PC-3 (cell line): ENCODE measurements at regions not wholly inside any gene's neighbourhood (a gene's known extent, or its start where the extent isn't known, plus 50 kb on each side); places are given as distances from the start of the nearest gene placed in this dataset.

Experiments used
- ATAC-seq: fragments of 200-7000 bp; cut with Tn5 transposase; 2 replicates; pipeline ENCODE4 v1.9.1; 2020; ENCODE audit warnings: mild to moderate bottlenecking, moderate library complexity
- BruUV-seq: library from RNA; stranded (reverse); fragments of 400-500 nt; replicated peaks from 2 replicates; lab custom pipeline; 2021; lab: Mats Ljungman, UMichigan
- CTCF ChIA-PET: fragments of 300-600 bp; sonication (Branson Sonifier 250); formaldehyde crosslinking; loops from one replicate; lab custom pipeline; 2022; ENCODE audit warnings: antibody characterized with exemption; lab: Charles Lee
- POLR2A ChIA-PET: fragments of 300-600 bp; sonication (Branson Sonifier 250); formaldehyde crosslinking; loops from one replicate; lab custom pipeline; 2022; ENCODE audit warnings: antibody characterized with exemption; ENCODE audit not compliant: unreplicated experiment; lab: Charles Lee
- DNase-seq: peaks from one replicate; pipeline ENCODE4 v3.0.0-alpha.2; 2015
- H2AFZ ChIP-seq: fragments of 300-600 bp; sonication (generic); 2 replicates; pipeline ENCODE4 v1.6.0; 2016; ENCODE audit warnings: antibody characterized with exemption, low read length
- H3F3A ChIP-seq: fragments of 300-600 bp; sonication (generic); one replicate; pipeline ENCODE4 v1.6.0; 2017; ENCODE audit warnings: antibody characterized with exemption, low read length, control low read depth, mild to moderate bottlenecking; ENCODE audit not compliant: unreplicated experiment
- H3K27ac ChIP-seq: fragments of 300-600 bp; sonication (generic); 2 replicates; pipeline ENCODE4 v1.5.1; 2016; ENCODE audit warnings: mild to moderate bottlenecking, low read length
- H3K27me3 ChIP-seq: fragments of 300-600 bp; sonication (generic); 2 replicates; pipeline ENCODE4 v1.6.1; 2016; ENCODE audit warnings: low read length, mixed read lengths
- H3K36me3 ChIP-seq: fragments of 300-600 bp; sonication (generic); 2 replicates; pipeline ENCODE4 v1.6.1; 2016; ENCODE audit warnings: low read depth, mixed run types, low read length, mixed read lengths
- H3K4me1 ChIP-seq: fragments of 300-600 bp; sonication (generic); 2 replicates; pipeline ENCODE4 v1.5.1; 2016; ENCODE audit warnings: low read length; ENCODE audit not compliant: insufficient read depth
- H3K4me2 ChIP-seq: fragments of 300-600 bp; sonication (generic); 2 replicates; pipeline ENCODE4 v1.6.0; 2016; ENCODE audit warnings: low read length
- H3K4me3 ChIP-seq: fragments of 300-600 bp; sonication (generic); 2 replicates; pipeline ENCODE4 v1.5.1; 2016; ENCODE audit warnings: mild to moderate bottlenecking, low read length, mixed read lengths
- H3K79me2 ChIP-seq: fragments of 300-600 bp; sonication (generic); 2 replicates; pipeline ENCODE4 v1.6.1; 2017; ENCODE audit warnings: low read length, mixed read lengths
- H3K9ac ChIP-seq: fragments of 300-600 bp; sonication (generic); 2 replicates; pipeline ENCODE4 v1.6.0; 2016; ENCODE audit warnings: mild to moderate bottlenecking, low read length
- H3K9me2 ChIP-seq: fragments of 300-600 bp; sonication (generic); replicated peaks from 2 replicates; pipeline ENCODE4 v1.6.1; 2016; ENCODE audit warnings: mixed run types, low read length, mixed read lengths
- H3K9me3 ChIP-seq: fragments of 300-600 bp; sonication (generic); 2 replicates; pipeline ENCODE4 v1.6.1; 2016; ENCODE audit warnings: low read length, mixed read lengths
- H4K20me1 ChIP-seq: fragments of 300-600 bp; sonication (generic); 2 replicates; pipeline ENCODE4 v1.6.1; 2016; ENCODE audit warnings: low read length, mixed read lengths
- EZH2 ChIP-seq: fragments of 300-600 bp; sonication (generic); IDR thresholded peaks from one replicate; pipeline ENCODE4 v1.6.1; 2017; ENCODE audit warnings: antibody characterized with exemption, mild to moderate bottlenecking, low read length; ENCODE audit not compliant: unreplicated experiment
- EZH2phosphoT487 ChIP-seq: fragments of 300-600 bp; sonication (generic); IDR thresholded peaks from 2 replicates; pipeline ENCODE4 v1.6.1; 2018; ENCODE audit warnings: mild to moderate bottlenecking, antibody characterized with exemption, low read length, borderline replicate concordance
- intact Hi-C: fragments of 100-400 bp; cut with micrococcal nuclease; formaldehyde crosslinking; loops from 2 replicates; pipeline ENCODE4 v1.9.0; 2023
- TF ChIP-seq, protein P1 (sequence below): fragments of 300-600 bp; sonication (generic); conservative IDR thresholded peaks from 2 replicates; pipeline ENCODE4 v1.5.1; 2017; ENCODE audit warnings: antibody characterized with exemption, low read depth, mild to moderate bottlenecking, low read length

DNA sequence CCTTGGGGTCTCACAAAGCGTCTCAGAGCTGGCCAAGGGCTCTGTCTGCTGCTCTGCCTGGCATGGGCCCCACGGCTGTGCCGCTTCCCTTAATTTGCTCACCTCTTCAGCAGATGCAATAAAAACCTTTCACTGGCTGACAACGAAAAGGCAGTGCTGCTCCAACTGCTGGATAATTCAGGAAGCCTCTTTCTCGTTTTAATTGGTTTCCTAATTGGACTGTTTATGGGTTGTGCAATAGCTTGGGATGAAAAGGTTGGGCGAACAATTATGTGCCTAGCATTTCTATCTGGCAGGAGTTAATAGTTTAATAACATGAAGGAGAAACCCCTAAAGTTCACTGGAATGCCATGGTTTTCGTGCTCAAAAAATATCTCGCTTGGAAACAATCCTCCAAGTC is 234.1 kb upstream of the IRX5 start:
- Histone ChIP-seq H3K27ac (no peak overlapping the region), H3F3A (no peaks in the 10 kb centered on the region), H3K9ac (no peak overlapping the region), H3K4me2 (no peak overlapping the region), H3K4me1 (no peaks in the 10 kb centered on the region), H3K9me3 (no peaks in the 10 kb centered on the region), H2AFZ (no peak overlapping the region), H3K36me3 (no peaks in the 10 kb centered on the region), H3K79me2 (no peaks in the 10 kb centered on the region), H3K9me2 (no peaks in the 10 kb centered on the region), H4K20me1 (no peaks in the 10 kb centered on the region), H3K4me3 (no peak overlapping the region), H3K27me3 (0 out of 2 replicates have a peak, but pooled peaks cover 2% of the 10 kb centered on the region)
- intact Hi-C loops, result no loop called here
- ATAC-seq (no peak), DNase-seq (no peak)
- CTCF ChIA-PET, result no interaction called here
- no TSS peak for BruUV-seq
- POLR2A ChIA-PET, result no interaction called here
- no peak for TF ChIP-seq EZH2
- TF ChIP-seq EZH2phosphoT487, result no peak
- TF ChIP-seq, protein P1, sequence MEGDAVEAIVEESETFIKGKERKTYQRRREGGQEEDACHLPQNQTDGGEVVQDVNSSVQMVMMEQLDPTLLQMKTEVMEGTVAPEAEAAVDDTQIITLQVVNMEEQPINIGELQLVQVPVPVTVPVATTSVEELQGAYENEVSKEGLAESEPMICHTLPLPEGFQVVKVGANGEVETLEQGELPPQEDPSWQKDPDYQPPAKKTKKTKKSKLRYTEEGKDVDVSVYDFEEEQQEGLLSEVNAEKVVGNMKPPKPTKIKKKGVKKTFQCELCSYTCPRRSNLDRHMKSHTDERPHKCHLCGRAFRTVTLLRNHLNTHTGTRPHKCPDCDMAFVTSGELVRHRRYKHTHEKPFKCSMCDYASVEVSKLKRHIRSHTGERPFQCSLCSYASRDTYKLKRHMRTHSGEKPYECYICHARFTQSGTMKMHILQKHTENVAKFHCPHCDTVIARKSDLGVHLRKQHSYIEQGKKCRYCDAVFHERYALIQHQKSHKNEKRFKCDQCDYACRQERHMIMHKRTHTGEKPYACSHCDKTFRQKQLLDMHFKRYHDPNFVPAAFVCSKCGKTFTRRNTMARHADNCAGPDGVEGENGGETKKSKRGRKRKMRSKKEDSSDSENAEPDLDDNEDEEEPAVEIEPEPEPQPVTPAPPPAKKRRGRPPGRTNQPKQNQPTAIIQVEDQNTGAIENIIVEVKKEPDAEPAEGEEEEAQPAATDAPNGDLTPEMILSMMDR, result no peak

DNA sequence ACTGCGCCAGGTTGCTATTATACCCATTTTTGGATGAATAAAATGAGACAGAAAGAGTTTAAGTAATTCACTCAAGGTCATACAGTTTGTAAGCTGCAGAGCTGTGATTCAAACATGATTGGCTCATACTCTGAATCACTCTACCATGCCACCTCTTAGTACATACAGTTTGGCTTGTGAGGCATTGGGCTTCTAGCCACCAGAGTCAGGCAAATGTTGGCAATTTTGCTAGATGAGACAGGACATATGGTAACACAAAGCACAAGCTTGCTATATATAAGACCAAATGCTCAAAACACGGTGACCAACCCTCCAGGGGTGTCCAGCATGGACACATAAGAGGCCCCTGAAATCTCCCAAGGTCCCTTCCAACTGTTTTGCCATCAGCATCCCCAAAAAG is 236.0 kb upstream of the IRX5 start:
- Histone ChIP-seq H3K9me2 (no peaks in the 10 kb centered on the region), H4K20me1 (no peaks in the 10 kb centered on the region), H3K4me1 (no peaks in the 10 kb centered on the region), H3F3A (no peaks in the 10 kb centered on the region), H3K79me2 (no peaks in the 10 kb centered on the region), H3K27me3 (0 out of 2 replicates have a peak, but pooled peaks cover 2% of the 10 kb centered on the region), H3K4me3 (no peak overlapping the region), H2AFZ (no peak overlapping the region), H3K4me2 (no peak overlapping the region), H3K9ac (no peak overlapping the region), H3K36me3 (no peaks in the 10 kb centered on the region), H3K27ac (no peak overlapping the region), H3K9me3 (no peaks in the 10 kb centered on the region)
- DNase-seq (no peak), ATAC-seq (no peak)
- intact Hi-C loops, result no loop called here
- TF ChIP-seq, protein P1, result no peak
- TF ChIP-seq EZH2, result no peak
- POLR2A ChIA-PET, result no interaction called here
- CTCF ChIA-PET, result no interaction called here
- no TSS peak for BruUV-seq

DNA sequence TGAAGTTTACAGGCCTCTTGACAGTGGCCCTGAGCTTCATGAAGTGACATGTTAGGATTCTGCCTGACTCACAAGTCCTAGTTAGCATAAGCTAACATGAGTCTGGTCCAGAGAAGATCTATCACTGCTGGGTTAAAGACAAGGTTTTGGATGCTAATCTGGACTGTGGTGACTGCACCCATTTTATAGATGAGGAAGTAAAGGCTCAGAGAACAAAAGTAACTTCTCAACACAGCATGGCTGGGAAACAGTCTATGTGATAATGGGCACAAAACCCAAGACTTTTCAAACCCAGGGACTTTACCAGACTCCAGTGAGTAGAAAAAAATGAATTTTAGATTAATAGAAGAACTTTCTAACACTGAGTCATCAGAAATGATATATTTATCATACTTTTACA is 236.8 kb upstream of the IRX5 start:
- H4K20me1 ChIP-seq, result no peaks in the 10 kb centered on the region
- no peak overlapping the region for H2AFZ ChIP-seq
- 0 out of 2 replicates have a peak, but pooled peaks cover 2% of the 10 kb centered on the region for H3K27me3 ChIP-seq
- H3K4me2 ChIP-seq, result no peak overlapping the region
- no peaks in the 10 kb centered on the region for H3K9me3 ChIP-seq
- intact Hi-C loops, result no loop called here
- no peaks in the 10 kb centered on the region for H3K79me2 ChIP-seq
- H3K36me3 ChIP-seq, result no peaks in the 10 kb centered on the region
- no TSS peak for BruUV-seq
- DNase-seq (no peak), ATAC-seq (no peak)
- H3K27ac ChIP-seq, result no peak overlapping the region
- no peak overlapping the region for H3K4me3 ChIP-seq
- CTCF ChIA-PET, result no interaction called here
- no peak for TF ChIP-seq EZH2phosphoT487
- no peak for TF ChIP-seq EZH2
- TF ChIP-seq, protein P1, result no peak
- no peaks in the 10 kb centered on the region for H3K4me1 ChIP-seq
- no peaks in the 10 kb centered on the region for H3F3A ChIP-seq
- POLR2A ChIA-PET, result no interaction called here
- no peak overlapping the region for H3K9ac ChIP-seq
- H3K9me2 ChIP-seq, result no peaks in the 10 kb centered on the region
